Activated B cell treated with CpG ODN at 0.5 μM for 24 hours (primary cell): ENCODE measurements at regions not wholly inside any gene's neighbourhood (a gene's known extent, or its start where the extent isn't known, plus 50 kb on each side); places are given as distances from the start of the nearest gene placed in this dataset.

Experiments
- ATAC-seq: fragments of 200-7000 bp; cut with Tn5 transposase; one replicate; pipeline ENCODE4 v1.10.0; 2021; ENCODE audit warnings: low read depth, mild to moderate bottlenecking, moderate library complexity
- CTCF ChIA-PET: fragments of 350-600 bp; sonication (Branson Sonifier 250); formaldehyde crosslinking; loops from one replicate; lab custom pipeline; 2021; ENCODE audit warnings: antibody characterized with exemption; lab: Charles Lee
- POLR2A ChIA-PET: fragments of 350-600 bp; sonication (Branson Sonifier 250); formaldehyde crosslinking; loops from one replicate; lab custom pipeline; 2021; ENCODE audit warnings: antibody characterized with exemption; lab: Charles Lee
- DNase-seq: peaks from one replicate; pipeline ENCODE4 v3.0.0; 2022
- H3K27ac Mint-ChIP-seq: one replicate; pipeline ENCODE4 v1.8.0; 2020; ENCODE audit warnings: mixed read lengths
- H3K27me3 Mint-ChIP-seq: one replicate; pipeline ENCODE4 v1.8.0; 2021; ENCODE audit warnings: mixed read lengths
- H3K36me3 Mint-ChIP-seq: one replicate; pipeline ENCODE4 v1.8.0; 2021; ENCODE audit warnings: low read depth, mixed read lengths
- H3K4me1 Mint-ChIP-seq: one replicate; pipeline ENCODE4 v1.8.0; 2021; ENCODE audit warnings: mixed read lengths
- H3K4me3 Mint-ChIP-seq: one replicate; pipeline ENCODE4 v1.8.0; 2020; ENCODE audit warnings: mild to moderate bottlenecking, mixed read lengths
- H3K9me3 Mint-ChIP-seq: one replicate; pipeline ENCODE4 v1.8.0; 2020; ENCODE audit warnings: mixed read lengths
- CTCF ChIP-seq: fragments of 200-600 bp; IDR thresholded peaks from one replicate; pipeline ENCODE4 v1.8.0; 2022; ENCODE audit warnings: antibody characterized with exemption, mild to moderate bottlenecking
- intact Hi-C: fragments of 100-400 bp; cut with micrococcal nuclease; formaldehyde crosslinking; loops from one replicate; pipeline ENCODE4 v1.15.1; 2024

- ChIA-PET POLR2A (no interaction called here), CTCF (no interaction called here)
- no peaks in the 10 kb centered on the region for H3K36me3 Mint-ChIP-seq
- H3K27ac Mint-ChIP-seq, result no peak overlapping the region
- H3K9me3 Mint-ChIP-seq, result no peaks in the 10 kb centered on the region
- H3K27me3 Mint-ChIP-seq, result no peaks in the 10 kb centered on the region
- H3K4me3 Mint-ChIP-seq, result no peak overlapping the region
- no peak for ATAC-seq
- no peak for TF ChIP-seq CTCF
- H3K4me1 Mint-ChIP-seq, result no peaks in the 10 kb centered on the region
- intact Hi-C loops, result no loop called here
- DNase-seq, result no peak
These were observed 65.5 kb upstream of the PALMD start for GRCh38 chr1:99580451-99580850.

- H3K4me3 Mint-ChIP-seq, result no peak overlapping the region
These were observed 58.9 kb upstream of the PALMD start for GRCh38 chr1:99587008-99587407.

GRCh38 chr1:99589186-99589636, 56.7 kb upstream of the PALMD start:
- CTCF ChIA-PET, result no interaction called here
- no peaks in the 10 kb centered on the region for H3K4me1 Mint-ChIP-seq
- POLR2A ChIA-PET, result no interaction called here
- no peaks in the 10 kb centered on the region for H3K36me3 Mint-ChIP-seq
- intact Hi-C loops, result no loop called here
- peaks cover 2% of the 10 kb centered on the region for H3K9me3 Mint-ChIP-seq
- no peaks in the 10 kb centered on the region for H3K27me3 Mint-ChIP-seq
- no peak overlapping the region for H3K27ac Mint-ChIP-seq
- no peak overlapping the region for H3K4me3 Mint-ChIP-seq
- TF ChIP-seq CTCF, result no peak
- ATAC-seq, result no peak
- no peak for DNase-seq

More at GRCh38 chr1:99587008-99587407, 58.9 kb upstream of the PALMD start:
- H3K27ac Mint-ChIP-seq, result no peak overlapping the region
- DNase-seq, result no peak
- POLR2A ChIA-PET, result no interaction called here
- H3K9me3 Mint-ChIP-seq, result no peaks in the 10 kb centered on the region
- CTCF ChIA-PET, result no interaction called here
- no peak for ATAC-seq
- no peak for TF ChIP-seq CTCF
- no peaks in the 10 kb centered on the region for H3K4me1 Mint-ChIP-seq
- intact Hi-C loops, result no loop called here
- no peaks in the 10 kb centered on the region for H3K36me3 Mint-ChIP-seq
- no peaks in the 10 kb centered on the region for H3K27me3 Mint-ChIP-seq

- H3K27me3 Mint-ChIP-seq, result no peaks in the 10 kb centered on the region
- DNase-seq (no peak), ATAC-seq (no peak)
- no peaks in the 10 kb centered on the region for H3K36me3 Mint-ChIP-seq
- H3K27ac Mint-ChIP-seq, result no peak overlapping the region
- POLR2A ChIA-PET, result no interaction called here
- no peak overlapping the region for H3K4me3 Mint-ChIP-seq
- H3K9me3 Mint-ChIP-seq, result peaks cover 2% of the 10 kb centered on the region
- no peaks in the 10 kb centered on the region for H3K4me1 Mint-ChIP-seq
- CTCF ChIA-PET, result no interaction called here
- no peak for TF ChIP-seq CTCF
- intact Hi-C loops, result no loop called here
These were observed 55.2 kb upstream of the PALMD start for GRCh38 chr1:99590578-99591209.

GRCh38 chr1:99591886-99592285, 54.0 kb upstream of the PALMD start:
- no peak for ATAC-seq
- Mint-ChIP-seq H3K27ac (no peak overlapping the region), H3K4me3 (no peak overlapping the region), H3K27me3 (no peaks in the 10 kb centered on the region), H3K9me3 (peaks cover 2% of the 10 kb centered on the region), H3K4me1 (no peaks in the 10 kb centered on the region), H3K36me3 (no peaks in the 10 kb centered on the region)
- intact Hi-C loops, result no loop called here
- POLR2A ChIA-PET, result no interaction called here
- no peak for TF ChIP-seq CTCF
- CTCF ChIA-PET, result no interaction called here
- no peak for DNase-seq
